Lower lobe of right lung (tissue), 2 donors: ENCODE measurements at regions not wholly inside any gene's neighbourhood (a gene's known extent, or its start where the extent isn't known, plus 50 kb on each side); places are given as distances from the start of the nearest gene placed in this dataset.

ENCODE experiments used
- ATAC-seq, 2 donors: fragments of 200-7000 bp; cut with Tn5 transposase; one replicate each; pipeline ENCODE4 v1.9.1; 2020 to 2022; ENCODE audit warnings: mild to moderate bottlenecking in 2 of 2, moderate library complexity in 2 of 2
- DNase-seq: peaks from one replicate; pipeline ENCODE4 v3.0.0-alpha.2; 2020
- H3K27ac ChIP-seq: fragments of 200-600 bp; one replicate; pipeline ENCODE4 v1.8.0; 2022
- H3K27me3 ChIP-seq: fragments of 200-600 bp; one replicate; pipeline ENCODE4 v1.8.0; 2022; ENCODE audit warnings: low read depth
- H3K36me3 ChIP-seq: fragments of 200-600 bp; one replicate; pipeline ENCODE4 v1.8.0; 2022; ENCODE audit warnings: mild to moderate bottlenecking
- H3K4me1 ChIP-seq: fragments of 200-600 bp; one replicate; pipeline ENCODE4 v1.8.0; 2022
- H3K4me3 ChIP-seq: fragments of 200-600 bp; one replicate; pipeline ENCODE4 v1.8.0; 2022; ENCODE audit warnings: mild to moderate bottlenecking
- H3K9me3 ChIP-seq: fragments of 200-600 bp; one replicate; pipeline ENCODE4 v1.8.0; 2022
- CTCF ChIP-seq: fragments of 200-600 bp; IDR thresholded peaks from one replicate; pipeline ENCODE4 v1.8.0; 2022; ENCODE audit warnings: antibody characterized with exemption, mild to moderate bottlenecking
- intact Hi-C: fragments of 100-400 bp; cut with DNase I; formaldehyde crosslinking; loops from one replicate; pipeline ENCODE4 v1.11.0; 2022
- donor health status: DM: no; HTN: yes; CAD: no; lungs with severe emphysema.

GRCh38 chr1:199151634-199152425 is 513.0 kb downstream of the PTPRC start:
- Histone ChIP-seq H3K4me1 (no peaks in the 10 kb centered on the region), H3K9me3 (no peaks in the 10 kb centered on the region), H3K27me3 (no peaks in the 10 kb centered on the region), H3K27ac (no peak overlapping the region), H3K36me3 (no peaks in the 10 kb centered on the region), H3K4me3 (no peak overlapping the region)
- ATAC-seq (no peak), DNase-seq (no peak)
- intact Hi-C loops: no loop called here
- no peak for TF ChIP-seq CTCF

DNA sequence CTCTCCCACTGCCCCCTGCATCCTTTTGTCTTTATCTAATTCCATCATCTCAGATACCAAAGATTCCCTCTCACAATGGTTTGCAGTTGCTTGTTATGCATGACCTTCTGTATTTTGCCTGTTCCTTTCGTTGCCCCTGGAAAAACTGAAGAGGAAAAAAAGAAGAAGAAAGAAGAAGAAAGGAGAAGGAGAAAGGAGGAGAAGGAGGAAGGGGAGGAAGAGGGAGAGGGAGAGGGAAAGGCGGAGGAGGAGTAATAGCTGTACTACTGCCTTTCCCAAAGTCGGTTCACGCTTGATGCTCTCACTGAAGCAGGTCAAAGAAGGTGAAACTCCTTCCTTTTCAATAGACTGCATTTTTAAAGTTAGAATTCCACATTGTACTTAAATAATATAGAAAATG is 513.8 kb downstream of the PTPRC start:
- Histone ChIP-seq H3K9me3 (no peaks in the 10 kb centered on the region), H3K27ac (no peak overlapping the region), H3K27me3 (no peaks in the 10 kb centered on the region), H3K4me3 (no peak overlapping the region), H3K36me3 (no peaks in the 10 kb centered on the region), H3K4me1 (no peaks in the 10 kb centered on the region)
- ATAC-seq (no peak), DNase-seq (no peak)
- TF ChIP-seq CTCF: no peak
- intact Hi-C loops: no loop called here

- Histone ChIP-seq H3K4me1 (no peaks in the 10 kb centered on the region), H3K9me3 (no peaks in the 10 kb centered on the region), H3K4me3 (no peak overlapping the region), H3K36me3 (no peaks in the 10 kb centered on the region), H3K27me3 (no peaks in the 10 kb centered on the region), H3K27ac (no peak overlapping the region)
- no peak for TF ChIP-seq CTCF
- DNase-seq (no peak), ATAC-seq (no peak)
- intact Hi-C loops: no loop called here
These were observed 516.6 kb downstream of the PTPRC start for GRCh38 chr1:199155166-199156019.

DNA sequence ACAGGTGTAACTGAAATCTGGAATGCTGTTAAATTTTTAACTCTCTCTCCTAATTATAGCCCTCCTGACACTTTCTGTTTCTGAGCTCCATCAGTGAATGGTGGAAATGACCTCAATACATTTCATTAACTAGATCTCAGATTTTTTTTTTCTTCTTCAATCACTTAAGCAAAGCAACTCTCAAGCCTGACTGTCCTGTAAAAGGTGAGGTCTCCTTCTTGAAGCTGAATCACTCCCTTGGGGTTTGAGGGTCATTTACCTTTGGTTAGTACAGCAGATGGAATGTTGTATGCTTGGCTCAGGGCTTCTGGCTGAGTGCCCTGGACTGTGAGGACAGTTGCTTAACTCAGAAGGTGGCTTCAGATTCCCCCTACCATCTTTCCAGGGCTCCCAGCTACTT is 518.7 kb downstream of the PTPRC start:
- intact Hi-C loops: no loop called here
- no peak overlapping the region for H3K4me3 ChIP-seq
- no peak overlapping the region for H3K27ac ChIP-seq
- DNase-seq: no peak
- no peak for TF ChIP-seq CTCF
- H3K36me3 ChIP-seq: no peaks in the 10 kb centered on the region
- ATAC-seq: no peak
- no peaks in the 10 kb centered on the region for H3K9me3 ChIP-seq
- no peaks in the 10 kb centered on the region for H3K4me1 ChIP-seq
- H3K27me3 ChIP-seq: no peaks in the 10 kb centered on the region

DNA sequence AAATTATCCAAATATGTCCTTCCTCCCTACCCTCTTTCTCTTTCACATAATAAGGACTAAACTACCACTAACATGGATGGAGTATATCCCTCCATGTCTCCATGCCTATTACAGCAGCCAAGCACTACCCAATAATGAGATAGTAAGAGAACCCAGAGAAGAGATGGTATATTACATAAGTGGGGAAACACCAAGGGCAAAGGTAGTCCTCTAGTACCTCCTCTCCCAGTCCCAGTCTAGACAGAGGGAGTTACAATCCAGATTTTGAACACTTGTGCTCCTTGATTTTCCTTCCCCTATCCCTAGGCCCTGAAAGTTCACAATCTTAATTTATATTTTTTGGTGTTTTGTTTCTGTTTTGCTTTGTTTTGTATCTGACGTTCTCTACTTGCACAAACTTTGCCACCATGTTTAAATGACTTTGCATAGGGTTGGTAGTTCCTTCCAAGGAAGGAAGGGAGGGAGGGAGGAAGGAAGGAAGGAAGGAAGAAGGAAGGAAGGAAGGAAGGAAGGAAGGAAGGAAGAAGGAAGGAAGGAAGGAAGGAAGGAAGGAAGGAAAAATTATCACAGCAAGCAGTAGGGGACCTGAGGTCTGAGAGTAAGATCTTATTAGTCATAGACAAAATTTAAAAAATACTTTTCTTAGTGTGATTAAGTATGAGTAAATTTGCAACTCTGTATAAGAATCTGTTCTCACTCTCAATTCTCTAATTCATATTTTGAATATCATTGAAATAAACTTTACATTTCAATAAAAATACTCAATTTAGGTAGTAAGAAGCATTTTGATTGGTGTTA is 521.9 kb downstream of the PTPRC start:
- Histone ChIP-seq H3K36me3 (no peaks in the 10 kb centered on the region), H3K4me3 (no peak overlapping the region), H3K27ac (no peak overlapping the region), H3K9me3 (no peaks in the 10 kb centered on the region), H3K4me1 (no peaks in the 10 kb centered on the region), H3K27me3 (no peaks in the 10 kb centered on the region)
- no peak for ATAC-seq
- intact Hi-C loops: no loop called here
- DNase-seq: no peak
- no peak for TF ChIP-seq CTCF
